Osteocyte (in vitro differentiated cells): ENCODE measurements at regions not wholly inside any gene's neighbourhood (a gene's known extent, or its start where the extent isn't known, plus 50 kb on each side); places are given as distances from the start of the nearest gene placed in this dataset.

Source experiments
- DNase-seq: peaks from one replicate; pipeline ENCODE4 v3.0.0; 2021; ENCODE audit warnings: mixed read lengths; ENCODE audit not compliant: unreplicated experiment; ENCODE audit errors: extremely low spot score
- H3K27ac Mint-ChIP-seq: one replicate; pipeline ENCODE4 v1.8.0; 2021; ENCODE audit warnings: mild to moderate bottlenecking, mixed read lengths; ENCODE audit not compliant: unreplicated experiment
- H3K27me3 Mint-ChIP-seq: one replicate; pipeline ENCODE4 v1.8.0; 2021; ENCODE audit warnings: mixed read lengths; ENCODE audit not compliant: unreplicated experiment
- H3K36me3 Mint-ChIP-seq: one replicate; pipeline ENCODE4 v1.8.0; 2021; ENCODE audit warnings: mixed read lengths; ENCODE audit not compliant: unreplicated experiment
- H3K4me1 Mint-ChIP-seq: one replicate; pipeline ENCODE4 v1.8.0; 2021; ENCODE audit warnings: mixed read lengths; ENCODE audit not compliant: unreplicated experiment
- H3K4me3 Mint-ChIP-seq: one replicate; pipeline ENCODE4 v1.8.0; 2021; ENCODE audit warnings: mild to moderate bottlenecking, moderate library complexity, mixed read lengths; ENCODE audit not compliant: unreplicated experiment
- H3K9me3 Mint-ChIP-seq: one replicate; pipeline ENCODE4 v1.8.0; 2021; ENCODE audit warnings: mixed read lengths; ENCODE audit not compliant: unreplicated experiment
- CTCF ChIP-seq: fragments of 200-600 bp; sonication (generic); IDR thresholded peaks from 2 replicates; pipeline ENCODE4 v1.5.0; 2021; ENCODE audit warnings: antibody characterized with exemption, mild to moderate bottlenecking, moderate library complexity

- Mint-ChIP-seq H3K36me3 (no peaks in the 10 kb centered on the region), H3K27me3 (no peaks in the 10 kb centered on the region), H3K4me1 (peaks cover 15% of the 10 kb centered on the region), H3K27ac (no peak overlapping the region), H3K4me3 (no peak overlapping the region), H3K9me3 (no peaks in the 10 kb centered on the region)
- no peak for DNase-seq
- TF ChIP-seq CTCF: no peak
These were observed 49.7 kb downstream of the KLF12 start for GRCh38 chr13:74084375-74084935.

- H3K27me3 Mint-ChIP-seq: no peaks in the 10 kb centered on the region
- peaks cover 16% of the 10 kb centered on the region for H3K4me1 Mint-ChIP-seq
- TF ChIP-seq CTCF: no peak
- no peak for DNase-seq
- no peaks in the 10 kb centered on the region for H3K9me3 Mint-ChIP-seq
- no peak overlapping the region for H3K4me3 Mint-ChIP-seq
- peaks cover 4% of the 10 kb centered on the region for H3K36me3 Mint-ChIP-seq
- H3K27ac Mint-ChIP-seq: no peak overlapping the region
These were observed 51.5 kb downstream of the KLF12 start for GRCh38 chr13:74082741-74083160.

DNA sequence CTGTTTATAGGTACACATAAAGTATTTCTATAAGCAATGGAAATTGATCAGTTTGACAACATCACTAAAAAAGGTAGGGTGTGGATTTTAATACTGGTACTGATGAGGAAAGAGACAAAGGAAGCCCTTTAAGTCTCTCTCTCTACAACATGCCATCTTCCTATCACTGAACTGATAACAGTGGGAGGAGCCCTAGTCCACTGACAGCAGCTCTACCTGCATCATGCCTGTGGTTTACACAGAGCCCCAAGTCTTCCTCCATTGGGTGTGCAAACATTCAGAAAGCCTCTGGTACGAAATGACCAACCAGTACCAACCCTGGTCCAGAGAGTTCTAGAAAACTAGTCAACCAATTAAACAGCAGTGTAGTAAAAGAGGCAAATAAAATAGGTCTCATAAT lies 53.4 kb downstream of the KLF12 start:
- no peak for TF ChIP-seq CTCF

DNA sequence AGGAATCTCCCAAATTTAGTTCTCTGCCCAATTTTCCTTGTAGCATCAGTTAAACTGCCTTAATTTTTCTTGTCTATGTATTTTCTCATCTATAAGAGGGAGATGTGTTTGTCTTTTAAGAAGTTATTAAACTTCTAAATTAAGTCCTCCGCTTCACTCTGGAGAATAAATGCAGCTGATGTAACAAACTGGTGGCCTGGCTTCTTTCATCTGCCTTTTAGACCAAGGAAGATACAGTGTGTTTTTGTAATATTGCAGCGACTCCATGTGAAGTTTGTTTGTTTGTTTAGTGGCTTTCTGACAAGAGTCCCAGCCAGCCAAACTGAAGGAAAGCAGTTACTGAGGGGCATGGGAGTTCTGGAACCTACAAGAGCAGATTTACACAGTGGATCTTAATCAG lies 56.4 kb downstream of the KLF12 start:
- peaks cover 44% of the 10 kb centered on the region for H3K4me1 Mint-ChIP-seq
- peaks cover 4% of the 10 kb centered on the region for H3K36me3 Mint-ChIP-seq
- no peak for DNase-seq
- H3K27me3 Mint-ChIP-seq: no peaks in the 10 kb centered on the region
- no peak for TF ChIP-seq CTCF
- no peaks in the 10 kb centered on the region for H3K9me3 Mint-ChIP-seq
- no peak overlapping the region for H3K27ac Mint-ChIP-seq
- no peak overlapping the region for H3K4me3 Mint-ChIP-seq

More for the DNA sequence above, 53.4 kb downstream of the KLF12 start:
- DNase-seq: no peak
- no peak overlapping the region for H3K27ac Mint-ChIP-seq
- H3K4me3 Mint-ChIP-seq: no peak overlapping the region
- no peaks in the 10 kb centered on the region for H3K9me3 Mint-ChIP-seq
- peaks cover 15% of the 10 kb centered on the region for H3K4me1 Mint-ChIP-seq
- H3K36me3 Mint-ChIP-seq: peaks cover 4% of the 10 kb centered on the region
- H3K27me3 Mint-ChIP-seq: no peaks in the 10 kb centered on the region

DNA sequence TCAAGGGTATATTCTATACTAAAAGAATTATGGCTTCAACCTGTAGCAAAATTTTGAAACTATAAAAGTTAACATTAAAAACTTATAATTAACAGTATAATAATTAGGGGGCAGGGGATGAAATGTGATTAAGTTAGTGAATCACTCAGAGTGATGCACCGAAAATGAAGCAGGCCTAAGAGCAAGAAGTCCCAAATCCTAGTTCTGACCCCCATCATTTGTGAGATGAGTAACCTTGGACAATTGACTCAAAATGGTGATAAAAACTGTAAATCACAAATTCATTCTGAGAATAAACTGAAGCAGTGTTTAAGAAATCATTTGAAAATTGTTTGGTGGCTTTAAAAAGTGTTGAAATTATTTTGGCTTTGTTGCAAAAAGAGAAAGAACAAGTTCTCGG lies 56.8 kb downstream of the KLF12 start:
- Mint-ChIP-seq H3K36me3 (peaks cover 4% of the 10 kb centered on the region), H3K4me3 (no peak overlapping the region), H3K27me3 (no peaks in the 10 kb centered on the region), H3K4me1 (peaks cover 40% of the 10 kb centered on the region), H3K9me3 (no peaks in the 10 kb centered on the region), H3K27ac (no peak overlapping the region)
- no peak for DNase-seq
- no peak for TF ChIP-seq CTCF
